ENCODE measurements at regions not wholly inside any gene's neighbourhood (a gene's known extent, or its start where the extent isn't known, plus 50 kb on each side); places are given as distances from the start of the nearest gene placed in this dataset.

DNA sequence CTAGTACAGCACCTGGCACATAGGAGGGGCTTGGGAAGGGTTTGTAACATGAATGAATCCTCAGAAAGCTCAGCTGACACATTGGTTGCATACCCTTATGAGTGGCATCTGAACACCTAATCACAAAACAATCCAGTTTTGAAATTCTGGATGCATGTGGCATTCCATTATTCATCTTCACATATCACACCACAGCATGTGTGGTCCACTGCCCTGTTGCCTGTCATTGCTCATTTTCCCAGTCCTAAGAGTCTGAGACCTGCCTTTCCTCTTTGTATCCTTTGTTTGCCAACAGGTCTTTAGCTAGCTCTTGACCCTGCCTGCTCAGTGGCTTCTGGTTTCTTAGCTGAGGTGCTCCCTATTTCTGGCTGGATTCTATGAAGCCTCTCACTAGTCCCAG is 170.8 kb upstream of the ASIC2 start:
- TF ChIP-seq, protein P1, sequence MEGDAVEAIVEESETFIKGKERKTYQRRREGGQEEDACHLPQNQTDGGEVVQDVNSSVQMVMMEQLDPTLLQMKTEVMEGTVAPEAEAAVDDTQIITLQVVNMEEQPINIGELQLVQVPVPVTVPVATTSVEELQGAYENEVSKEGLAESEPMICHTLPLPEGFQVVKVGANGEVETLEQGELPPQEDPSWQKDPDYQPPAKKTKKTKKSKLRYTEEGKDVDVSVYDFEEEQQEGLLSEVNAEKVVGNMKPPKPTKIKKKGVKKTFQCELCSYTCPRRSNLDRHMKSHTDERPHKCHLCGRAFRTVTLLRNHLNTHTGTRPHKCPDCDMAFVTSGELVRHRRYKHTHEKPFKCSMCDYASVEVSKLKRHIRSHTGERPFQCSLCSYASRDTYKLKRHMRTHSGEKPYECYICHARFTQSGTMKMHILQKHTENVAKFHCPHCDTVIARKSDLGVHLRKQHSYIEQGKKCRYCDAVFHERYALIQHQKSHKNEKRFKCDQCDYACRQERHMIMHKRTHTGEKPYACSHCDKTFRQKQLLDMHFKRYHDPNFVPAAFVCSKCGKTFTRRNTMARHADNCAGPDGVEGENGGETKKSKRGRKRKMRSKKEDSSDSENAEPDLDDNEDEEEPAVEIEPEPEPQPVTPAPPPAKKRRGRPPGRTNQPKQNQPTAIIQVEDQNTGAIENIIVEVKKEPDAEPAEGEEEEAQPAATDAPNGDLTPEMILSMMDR (IDR thresholded peaks at IDR 0.05): no peak
- no peak for TF ChIP-seq POLR2A (IDR thresholded peaks at IDR 0.05)

Data from esophagus squamous epithelium (tissue), 4 donors.